ENCODE measurements at regions not wholly inside any gene's neighbourhood (a gene's known extent, or its start where the extent isn't known, plus 50 kb on each side); places are given as distances from the start of the nearest gene placed in this dataset.

DNA sequence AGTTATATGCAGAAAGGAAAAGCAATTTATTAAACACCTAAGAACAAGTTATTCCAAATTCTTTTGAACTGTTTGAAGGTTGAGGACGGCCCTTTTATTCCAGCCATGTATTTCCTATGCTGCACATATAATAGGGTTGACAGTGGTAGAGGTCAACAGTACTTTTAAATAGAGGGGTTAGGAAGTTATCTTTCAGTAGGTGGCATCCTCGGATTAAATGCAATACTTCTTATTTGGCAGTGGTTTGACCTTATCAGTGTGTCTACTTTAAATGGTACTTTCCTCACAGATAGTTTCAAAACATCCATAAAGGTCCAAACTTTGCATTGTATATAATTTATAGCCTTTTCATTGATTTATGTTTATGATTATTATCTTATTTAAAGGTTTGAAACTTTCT lies 558.7 kb downstream of the TUSC7 start:
- H3K9me3 ChIP-seq (ENCODE audit: control insufficient read depth in 1 of 2, low read length in 2 of 2) = no peaks in the 10 kb centered on the region
- no peak overlapping the region for H3K9ac ChIP-seq (ENCODE audit: low read depth in 1 of 2, low read length in 2 of 2)
- H3K27ac ChIP-seq (ENCODE audit: low read depth, low read length) = no peak overlapping the region
- no peaks in the 10 kb centered on the region for H3K36me3 ChIP-seq (ENCODE audit: control insufficient read depth in 1 of 2, insufficient read depth in 2 of 2, low read length in 2 of 2)
- no peak overlapping the region for H3K4me3 ChIP-seq (ENCODE audit: low read depth in 1 of 2, low read length in 2 of 2)
- no peaks in the 10 kb centered on the region for H3K27me3 ChIP-seq (ENCODE audit: control insufficient read depth in 1 of 2, insufficient read depth in 2 of 2, low read length in 2 of 2)
- H3K4me1 ChIP-seq (ENCODE audit: control insufficient read depth in 1 of 2, insufficient read depth in 2 of 2, low read length in 2 of 2) = no peaks in the 10 kb centered on the region

DNA sequence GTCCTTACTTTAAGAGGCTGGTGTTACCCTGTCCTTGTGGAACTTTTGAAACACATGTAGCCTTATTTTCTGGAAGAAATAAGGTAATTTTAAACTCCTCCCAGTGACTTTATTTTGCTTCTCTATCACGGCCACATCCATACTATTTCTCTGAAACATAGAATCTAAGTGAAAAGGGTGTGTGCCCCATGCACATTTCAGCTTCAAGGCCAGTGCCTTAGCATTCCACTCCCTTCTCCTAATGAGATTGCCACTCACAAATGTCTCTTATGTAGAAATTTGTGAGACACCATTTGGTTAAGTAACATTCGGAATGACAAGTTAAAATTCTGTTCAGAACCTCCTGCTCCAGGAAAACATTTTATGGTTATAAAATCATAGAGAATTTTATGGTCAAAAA lies 562.7 kb downstream of the TUSC7 start:
- Histone ChIP-seq H3K4me3 (ENCODE audit: low read depth in 1 of 2, low read length in 2 of 2) (no peak overlapping the region), H3K36me3 (ENCODE audit: control insufficient read depth in 1 of 2, insufficient read depth in 2 of 2, low read length in 2 of 2) (no peaks in the 10 kb centered on the region), H3K27ac (ENCODE audit: low read depth, low read length) (no peak overlapping the region)

DNA sequence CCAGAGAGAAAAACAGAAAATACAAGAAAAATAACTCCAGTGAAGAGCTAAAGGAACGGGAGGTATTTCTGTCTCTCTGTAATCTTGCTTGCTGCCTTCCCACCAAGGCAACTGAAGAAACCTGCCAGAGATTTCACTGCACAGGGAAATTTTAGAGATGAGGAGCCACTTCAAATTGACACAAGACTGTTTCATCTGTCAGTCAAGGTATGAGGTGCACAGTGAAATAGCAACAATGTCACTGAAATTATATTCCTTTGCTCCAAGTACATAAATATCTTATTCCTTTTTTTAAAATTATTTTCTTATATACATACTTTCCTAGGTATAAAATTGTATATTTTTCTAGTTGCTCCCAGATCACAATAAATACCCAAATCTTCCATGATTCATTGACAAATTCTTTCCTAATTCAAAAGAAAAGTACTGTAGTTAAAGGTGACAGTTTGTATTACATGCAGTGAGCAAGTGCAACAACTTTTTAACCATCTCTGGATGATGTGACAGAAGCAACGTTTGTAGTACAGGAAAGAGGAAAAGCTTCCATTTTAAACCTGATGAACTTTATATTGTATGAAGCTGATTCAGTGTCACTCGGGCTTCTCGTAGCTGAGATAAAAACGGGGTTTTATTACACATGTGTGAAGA lies 563.4 kb downstream of the TUSC7 start:
- H3K9ac ChIP-seq (ENCODE audit: low read depth in 1 of 2, low read length in 2 of 2) = no peak overlapping the region
- H3K4me1 ChIP-seq (ENCODE audit: control insufficient read depth in 1 of 2, insufficient read depth in 2 of 2, low read length in 2 of 2) = no peaks in the 10 kb centered on the region
- H3K36me3 ChIP-seq (ENCODE audit: control insufficient read depth in 1 of 2, insufficient read depth in 2 of 2, low read length in 2 of 2) = no peaks in the 10 kb centered on the region
- no peak overlapping the region for H3K27ac ChIP-seq (ENCODE audit: low read depth, low read length)
- no peaks in the 10 kb centered on the region for H3K9me3 ChIP-seq (ENCODE audit: control insufficient read depth in 1 of 2, low read length in 2 of 2)
- H3K27me3 ChIP-seq (ENCODE audit: control insufficient read depth in 1 of 2, insufficient read depth in 2 of 2, low read length in 2 of 2) = no peaks in the 10 kb centered on the region
- H3K4me3 ChIP-seq (ENCODE audit: low read depth in 1 of 2, low read length in 2 of 2) = no peak overlapping the region

More for the DNA sequence above, 562.7 kb downstream of the TUSC7 start:
- Histone ChIP-seq H3K9ac (ENCODE audit: low read depth in 1 of 2, low read length in 2 of 2) (no peak overlapping the region), H3K27me3 (ENCODE audit: control insufficient read depth in 1 of 2, insufficient read depth in 2 of 2, low read length in 2 of 2) (no peaks in the 10 kb centered on the region), H3K9me3 (ENCODE audit: control insufficient read depth in 1 of 2, low read length in 2 of 2) (no peaks in the 10 kb centered on the region), H3K4me1 (ENCODE audit: control insufficient read depth in 1 of 2, insufficient read depth in 2 of 2, low read length in 2 of 2) (no peaks in the 10 kb centered on the region)

DNA sequence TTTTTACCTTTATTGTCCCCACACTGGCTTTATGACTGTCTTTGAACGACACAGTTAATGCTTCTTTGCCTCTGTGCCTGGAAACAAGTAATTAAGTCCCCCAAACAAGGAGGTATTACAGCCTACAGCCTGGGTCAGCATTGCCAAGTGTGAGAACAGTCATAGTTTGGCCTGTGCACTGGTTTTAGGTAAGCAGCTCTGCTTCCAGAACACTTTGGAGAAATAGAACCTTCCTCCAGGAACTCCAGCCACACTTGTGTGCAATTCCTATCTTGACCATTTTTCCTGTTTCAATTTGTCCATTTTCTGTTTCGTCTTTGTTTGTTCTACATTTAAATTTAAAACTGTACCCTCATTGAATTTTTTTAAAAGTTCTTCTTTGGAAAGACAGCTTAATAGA lies 568.2 kb downstream of the TUSC7 start:
- no peaks in the 10 kb centered on the region for H3K9me3 ChIP-seq (ENCODE audit: control insufficient read depth in 1 of 2, low read length in 2 of 2)
- H3K4me1 ChIP-seq (ENCODE audit: control insufficient read depth in 1 of 2, insufficient read depth in 2 of 2, low read length in 2 of 2) = peaks cover 0 to 6% of the 10 kb centered on the region in 2 donors
- H3K4me3 ChIP-seq (ENCODE audit: low read depth in 1 of 2, low read length in 2 of 2) = no peak overlapping the region
- H3K36me3 ChIP-seq (ENCODE audit: control insufficient read depth in 1 of 2, insufficient read depth in 2 of 2, low read length in 2 of 2) = no peaks in the 10 kb centered on the region
- no peak overlapping the region for H3K9ac ChIP-seq (ENCODE audit: low read depth in 1 of 2, low read length in 2 of 2)
- no peaks in the 10 kb centered on the region for H3K27me3 ChIP-seq (ENCODE audit: control insufficient read depth in 1 of 2, insufficient read depth in 2 of 2, low read length in 2 of 2)
- no peak overlapping the region for H3K27ac ChIP-seq (ENCODE audit: low read depth, low read length)

DNA sequence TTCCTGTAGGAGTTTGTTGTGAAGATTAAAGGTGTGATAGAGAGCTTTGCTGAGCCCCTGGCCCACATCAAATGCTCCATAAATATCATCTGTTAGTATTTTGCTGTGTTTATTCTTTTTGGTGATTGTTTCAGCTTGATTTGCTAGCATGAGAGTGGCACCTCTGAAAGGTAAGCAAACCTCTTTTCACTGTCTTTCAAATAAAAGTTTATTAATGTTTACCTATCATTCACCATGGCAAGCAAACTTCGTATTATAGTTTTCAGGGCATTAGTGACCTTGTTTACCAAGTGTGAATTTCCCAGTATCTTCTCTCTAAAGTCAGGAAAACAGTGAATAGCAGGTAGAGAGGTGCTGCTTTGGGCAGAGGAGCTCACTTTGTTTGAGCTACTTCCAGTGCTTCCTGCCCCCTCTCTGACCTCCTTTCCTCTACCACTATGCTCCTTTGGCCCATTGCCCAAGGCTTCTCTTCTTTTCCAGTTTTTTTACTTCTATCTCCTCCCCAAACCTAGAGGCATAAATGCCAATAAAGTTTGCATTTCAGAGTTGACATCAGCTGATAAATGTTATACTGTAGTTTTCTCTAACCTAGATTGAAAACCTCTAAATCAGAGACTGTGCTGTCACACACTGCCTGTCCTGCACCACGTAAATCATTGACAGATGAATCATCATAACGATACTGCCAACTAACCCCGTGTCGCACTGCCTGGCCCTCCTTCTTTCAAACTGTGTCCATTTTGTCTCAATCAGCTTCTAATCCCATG lies 569.0 kb downstream of the TUSC7 start:
- Histone ChIP-seq H3K27ac (ENCODE audit: low read depth, low read length) (no peak overlapping the region), H3K4me1 (ENCODE audit: control insufficient read depth in 1 of 2, insufficient read depth in 2 of 2, low read length in 2 of 2) (peaks cover 0 to 6% of the 10 kb centered on the region in 2 donors), H3K9me3 (ENCODE audit: control insufficient read depth in 1 of 2, low read length in 2 of 2) (no peaks in the 10 kb centered on the region), H3K27me3 (ENCODE audit: control insufficient read depth in 1 of 2, insufficient read depth in 2 of 2, low read length in 2 of 2) (no peaks in the 10 kb centered on the region), H3K36me3 (ENCODE audit: control insufficient read depth in 1 of 2, insufficient read depth in 2 of 2, low read length in 2 of 2) (no peaks in the 10 kb centered on the region), H3K9ac (ENCODE audit: low read depth in 1 of 2, low read length in 2 of 2) (no peak overlapping the region), H3K4me3 (ENCODE audit: low read depth in 1 of 2, low read length in 2 of 2) (no peak overlapping the region)

DNA sequence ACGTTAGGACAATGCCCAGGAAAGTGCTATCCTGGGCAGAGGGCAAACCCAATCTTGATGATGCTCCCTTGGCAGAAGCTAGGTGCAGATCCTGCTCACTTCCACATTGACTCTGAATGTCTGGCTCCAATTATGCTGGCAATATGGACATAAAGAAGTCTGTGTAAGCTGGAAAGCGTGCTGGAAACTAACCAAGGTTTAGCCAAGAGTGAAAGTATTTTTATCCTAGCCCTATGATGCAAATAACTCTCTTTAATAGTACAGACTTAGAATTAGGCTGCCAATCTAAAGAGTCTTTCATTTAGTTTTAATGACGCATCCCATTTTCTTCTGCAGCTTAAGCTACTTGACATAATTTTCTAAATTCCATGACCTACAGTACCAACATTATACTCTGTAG lies 571.8 kb downstream of the TUSC7 start:
- Histone ChIP-seq H3K4me1 (ENCODE audit: control insufficient read depth in 1 of 2, insufficient read depth in 2 of 2, low read length in 2 of 2) (peaks cover 0 to 6% of the 10 kb centered on the region in 2 donors), H3K36me3 (ENCODE audit: control insufficient read depth in 1 of 2, insufficient read depth in 2 of 2, low read length in 2 of 2) (no peaks in the 10 kb centered on the region), H3K9ac (ENCODE audit: low read depth in 1 of 2, low read length in 2 of 2) (no peak overlapping the region)

DNA sequence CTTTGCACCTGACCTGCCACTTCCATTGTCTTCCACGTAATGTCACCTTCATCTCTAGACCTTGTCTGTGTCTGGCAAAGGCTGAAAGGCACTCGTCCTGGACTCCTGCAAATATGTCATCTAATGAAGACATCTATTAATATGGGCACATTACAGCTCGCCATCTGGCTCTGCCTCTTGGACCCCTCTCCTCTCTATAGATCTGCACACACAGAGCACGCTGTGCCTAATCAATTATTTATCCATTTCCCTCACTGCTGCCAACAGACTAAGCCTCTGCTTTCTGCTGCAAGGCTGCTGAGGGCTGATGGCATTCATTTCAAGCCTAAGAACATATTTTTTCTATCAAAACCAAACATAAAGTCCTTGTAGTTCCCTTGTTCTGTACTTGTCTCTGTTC lies 573.0 kb downstream of the TUSC7 start:
- no peaks in the 10 kb centered on the region for H3K36me3 ChIP-seq (ENCODE audit: control insufficient read depth in 1 of 2, insufficient read depth in 2 of 2, low read length in 2 of 2)
- H3K9ac ChIP-seq (ENCODE audit: low read depth in 1 of 2, low read length in 2 of 2) = no peak overlapping the region
- H3K9me3 ChIP-seq (ENCODE audit: control insufficient read depth in 1 of 2, low read length in 2 of 2) = no peaks in the 10 kb centered on the region
- no peak overlapping the region for H3K4me3 ChIP-seq (ENCODE audit: low read depth in 1 of 2, low read length in 2 of 2)
- no peaks in the 10 kb centered on the region for H3K27me3 ChIP-seq (ENCODE audit: control insufficient read depth in 1 of 2, insufficient read depth in 2 of 2, low read length in 2 of 2)
- peaks cover 0 to 6% of the 10 kb centered on the region in 2 donors for H3K4me1 ChIP-seq (ENCODE audit: control insufficient read depth in 1 of 2, insufficient read depth in 2 of 2, low read length in 2 of 2)
- no peak overlapping the region for H3K27ac ChIP-seq (ENCODE audit: low read depth, low read length)

More for the DNA sequence above, 571.8 kb downstream of the TUSC7 start:
- no peaks in the 10 kb centered on the region for H3K9me3 ChIP-seq (ENCODE audit: control insufficient read depth in 1 of 2, low read length in 2 of 2)
- H3K27ac ChIP-seq (ENCODE audit: low read depth, low read length) = no peak overlapping the region
- H3K27me3 ChIP-seq (ENCODE audit: control insufficient read depth in 1 of 2, insufficient read depth in 2 of 2, low read length in 2 of 2) = no peaks in the 10 kb centered on the region
- H3K4me3 ChIP-seq (ENCODE audit: low read depth in 1 of 2, low read length in 2 of 2) = no peak overlapping the region

DNA sequence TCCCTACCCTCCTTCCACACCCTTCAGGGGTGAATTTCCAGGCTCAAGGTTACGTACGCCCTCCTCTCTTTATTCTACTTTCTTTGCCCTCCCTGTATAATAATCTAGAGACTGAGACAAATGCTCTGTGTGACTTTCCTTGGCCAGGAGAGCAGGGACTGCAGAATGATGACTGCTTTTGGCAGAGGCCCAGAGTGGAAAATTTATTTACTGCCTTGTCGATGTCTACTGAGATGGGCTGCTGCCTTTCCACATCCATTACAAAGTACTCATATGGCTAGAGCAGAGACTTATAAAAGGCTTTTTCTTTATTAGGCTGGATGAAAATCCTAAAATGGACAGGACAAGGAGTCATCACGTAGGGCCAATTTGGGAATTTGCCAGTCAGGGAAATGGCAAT lies 576.2 kb downstream of the TUSC7 start:
- no peaks in the 10 kb centered on the region for H3K9me3 ChIP-seq (ENCODE audit: control insufficient read depth in 1 of 2, low read length in 2 of 2)
- no peaks in the 10 kb centered on the region for H3K4me1 ChIP-seq (ENCODE audit: control insufficient read depth in 1 of 2, insufficient read depth in 2 of 2, low read length in 2 of 2)
- no peaks in the 10 kb centered on the region for H3K36me3 ChIP-seq (ENCODE audit: control insufficient read depth in 1 of 2, insufficient read depth in 2 of 2, low read length in 2 of 2)
- H3K27ac ChIP-seq (ENCODE audit: low read depth, low read length) = no peak overlapping the region
- no peaks in the 10 kb centered on the region for H3K27me3 ChIP-seq (ENCODE audit: control insufficient read depth in 1 of 2, insufficient read depth in 2 of 2, low read length in 2 of 2)
- no peak overlapping the region for H3K9ac ChIP-seq (ENCODE audit: low read depth in 1 of 2, low read length in 2 of 2)
- H3K4me3 ChIP-seq (ENCODE audit: low read depth in 1 of 2, low read length in 2 of 2) = no peak overlapping the region

DNA sequence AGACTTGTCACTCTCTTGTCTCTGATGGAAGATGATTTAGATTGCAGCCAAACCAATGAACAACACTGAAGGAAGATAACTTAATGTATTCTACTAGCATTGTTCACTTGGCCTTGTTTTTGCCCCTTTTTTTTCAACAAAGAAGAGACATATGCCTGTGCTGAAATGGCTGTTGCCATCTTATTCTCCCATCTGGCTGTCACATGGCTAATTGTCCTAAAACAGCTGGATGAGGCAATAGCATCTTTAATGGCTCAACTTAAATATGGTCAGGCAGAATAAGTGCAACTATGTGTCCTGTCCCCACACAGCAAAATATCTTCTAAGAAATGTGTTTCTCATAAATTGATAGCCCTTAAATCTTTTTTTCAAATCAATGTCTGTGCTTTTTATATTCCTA lies 576.9 kb downstream of the TUSC7 start:
- H3K9me3 ChIP-seq (ENCODE audit: control insufficient read depth in 1 of 2, low read length in 2 of 2) = no peaks in the 10 kb centered on the region
- no peaks in the 10 kb centered on the region for H3K36me3 ChIP-seq (ENCODE audit: control insufficient read depth in 1 of 2, insufficient read depth in 2 of 2, low read length in 2 of 2)
- H3K27me3 ChIP-seq (ENCODE audit: control insufficient read depth in 1 of 2, insufficient read depth in 2 of 2, low read length in 2 of 2) = no peaks in the 10 kb centered on the region
- H3K4me1 ChIP-seq (ENCODE audit: control insufficient read depth in 1 of 2, insufficient read depth in 2 of 2, low read length in 2 of 2) = no peaks in the 10 kb centered on the region
- no peak overlapping the region for H3K9ac ChIP-seq (ENCODE audit: low read depth in 1 of 2, low read length in 2 of 2)
- no peak overlapping the region for H3K4me3 ChIP-seq (ENCODE audit: low read depth in 1 of 2, low read length in 2 of 2)
- H3K27ac ChIP-seq (ENCODE audit: low read depth, low read length) = no peak overlapping the region

DNA sequence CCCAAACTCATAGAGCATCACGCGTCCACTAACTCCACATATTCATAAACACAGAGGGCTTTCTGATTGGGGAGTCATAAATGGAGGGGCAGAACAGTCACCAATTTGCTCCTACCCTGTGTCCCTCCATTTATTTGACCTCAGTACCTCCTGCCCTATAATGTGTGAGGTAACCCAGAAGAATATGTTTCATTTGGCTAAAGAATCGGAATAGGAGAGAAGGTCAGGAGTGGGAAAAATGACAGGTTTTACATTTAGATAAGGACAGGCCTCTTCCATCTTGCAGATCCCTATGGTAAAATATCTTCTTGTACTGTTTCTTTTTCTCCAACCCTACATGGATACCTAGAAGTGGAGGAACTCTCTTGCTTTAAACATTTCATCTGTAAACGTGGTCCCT lies 578.0 kb downstream of the TUSC7 start:
- H3K27ac ChIP-seq (ENCODE audit: low read depth, low read length) = no peak overlapping the region
- H3K4me1 ChIP-seq (ENCODE audit: control insufficient read depth in 1 of 2, insufficient read depth in 2 of 2, low read length in 2 of 2) = no peaks in the 10 kb centered on the region
- no peak overlapping the region for H3K9ac ChIP-seq (ENCODE audit: low read depth in 1 of 2, low read length in 2 of 2)
- H3K9me3 ChIP-seq (ENCODE audit: control insufficient read depth in 1 of 2, low read length in 2 of 2) = no peaks in the 10 kb centered on the region
- no peaks in the 10 kb centered on the region for H3K27me3 ChIP-seq (ENCODE audit: control insufficient read depth in 1 of 2, insufficient read depth in 2 of 2, low read length in 2 of 2)
- H3K4me3 ChIP-seq (ENCODE audit: low read depth in 1 of 2, low read length in 2 of 2) = no peak overlapping the region
- H3K36me3 ChIP-seq (ENCODE audit: control insufficient read depth in 1 of 2, insufficient read depth in 2 of 2, low read length in 2 of 2) = no peaks in the 10 kb centered on the region
